HL-60 (cell line): ENCODE measurements at regions not wholly inside any gene's neighbourhood (a gene's known extent, or its start where the extent isn't known, plus 50 kb on each side); places are given as distances from the start of the nearest gene placed in this dataset.

Experiments
- DNase-seq, 2 experiments: peaks; one replicate each; pipeline ENCODE4 v3.0.0-alpha.2; 2010 to 2020; ENCODE audit warnings: low read depth in 1 of 2, low spot score in 1 of 2
- H3K27ac ChIP-seq: fragments of 250-450 bp; sonication (Bioruptor Pico); replicated peaks from 2 replicates; pipeline ENCODE4 v1.5.1; 2020; ENCODE audit warnings: mild to moderate bottlenecking, moderate library complexity
- H3K27me3 ChIP-seq: fragments of 250-450 bp; sonication (Bioruptor Pico); 2 replicates; pipeline ENCODE4 v1.5.1; 2021; ENCODE audit warnings: mild to moderate bottlenecking, moderate library complexity; ENCODE audit not compliant: insufficient read depth, poor library complexity, severe bottlenecking
- H3K4me3 ChIP-seq: replicated peaks from 2 replicates; pipeline ENCODE4 v1.5.1; 2011; ENCODE audit warnings: mild to moderate bottlenecking, control low read depth, low read length; ENCODE audit not compliant: insufficient read depth
- CTCF ChIP-seq: IDR thresholded peaks from one replicate; pipeline ENCODE4 v1.5.1; 2011; ENCODE audit warnings: low read length, control low read depth, inconsistent platforms; ENCODE audit not compliant: insufficient read depth
- GABPA ChIP-seq: IDR thresholded peaks from 2 replicates; pipeline ENCODE4 v1.6.1; 2012; ENCODE audit warnings: low read depth
- POLR2AphosphoS5 ChIP-seq: IDR thresholded peaks from 2 replicates; pipeline ENCODE4 v1.6.1; 2012; ENCODE audit warnings: low read depth
- REST ChIP-seq: IDR thresholded peaks from 2 replicates; pipeline ENCODE4 v1.6.1; 2012; ENCODE audit warnings: low read depth; ENCODE audit not compliant: insufficient replicate concordance
- SPI1 ChIP-seq: IDR thresholded peaks from 2 replicates; pipeline ENCODE4 v1.6.1; 2012; ENCODE audit warnings: low read depth, mild to moderate bottlenecking, borderline replicate concordance

- H3K27ac ChIP-seq, result no peak overlapping the region
- H3K27me3 ChIP-seq, result peaks cover 4% of the 10 kb centered on the region
- no peak for TF ChIP-seq CTCF
- TF ChIP-seq POLR2AphosphoS5, result no peak
- TF ChIP-seq SPI1, result no peak
- TF ChIP-seq REST, result no peak
- no peak for TF ChIP-seq GABPA
- DNase-seq, result no peak
- H3K4me3 ChIP-seq, result no peak overlapping the region
These were observed 628.0 kb downstream of the EFNB2 start for GRCh38 chr13:105907319-105908019.

DNA sequence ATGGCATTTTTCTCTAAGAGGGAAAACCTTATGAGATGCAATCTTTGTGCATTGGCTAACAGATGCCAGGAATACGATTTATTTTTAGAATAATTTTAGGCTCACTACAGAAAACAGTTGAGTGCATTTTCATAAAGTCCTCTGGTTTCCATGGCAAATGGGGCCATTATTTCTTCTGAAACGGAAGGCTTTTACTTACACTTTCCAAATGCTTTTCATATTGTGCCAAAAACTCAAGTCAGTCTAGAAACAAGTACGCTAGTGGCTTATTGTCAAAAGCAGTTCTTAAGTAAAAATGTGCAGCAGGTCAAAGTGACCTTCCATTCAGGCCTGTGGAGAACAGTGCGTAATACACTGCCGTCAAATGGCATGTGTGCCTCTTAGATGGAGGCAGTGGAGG is 628.7 kb downstream of the EFNB2 start:
- Histone ChIP-seq H3K27ac (no peak overlapping the region), H3K4me3 (no peak overlapping the region), H3K27me3 (peaks cover 4% of the 10 kb centered on the region)
- DNase-seq, result no peak
- TF ChIP-seq SPI1, result no peak
- no peak for TF ChIP-seq REST
- TF ChIP-seq GABPA, result no peak
- TF ChIP-seq CTCF, result no peak
- no peak for TF ChIP-seq POLR2AphosphoS5

- no peak for TF ChIP-seq SPI1
- TF ChIP-seq POLR2AphosphoS5, result no peak
- no peak for TF ChIP-seq REST
- TF ChIP-seq CTCF, result no peak
- TF ChIP-seq GABPA, result no peak
- no peak for DNase-seq
- H3K4me3 ChIP-seq, result no peak overlapping the region
- no peaks in the 10 kb centered on the region for H3K27me3 ChIP-seq
- H3K27ac ChIP-seq, result no peak overlapping the region
These were observed 631.3 kb downstream of the EFNB2 start for GRCh38 chr13:105904034-105904742.
